ENCODE measurements at regions not wholly inside any gene's neighbourhood (a gene's known extent, or its start where the extent isn't known, plus 50 kb on each side); places are given as distances from the start of the nearest gene placed in this dataset.

DNA sequence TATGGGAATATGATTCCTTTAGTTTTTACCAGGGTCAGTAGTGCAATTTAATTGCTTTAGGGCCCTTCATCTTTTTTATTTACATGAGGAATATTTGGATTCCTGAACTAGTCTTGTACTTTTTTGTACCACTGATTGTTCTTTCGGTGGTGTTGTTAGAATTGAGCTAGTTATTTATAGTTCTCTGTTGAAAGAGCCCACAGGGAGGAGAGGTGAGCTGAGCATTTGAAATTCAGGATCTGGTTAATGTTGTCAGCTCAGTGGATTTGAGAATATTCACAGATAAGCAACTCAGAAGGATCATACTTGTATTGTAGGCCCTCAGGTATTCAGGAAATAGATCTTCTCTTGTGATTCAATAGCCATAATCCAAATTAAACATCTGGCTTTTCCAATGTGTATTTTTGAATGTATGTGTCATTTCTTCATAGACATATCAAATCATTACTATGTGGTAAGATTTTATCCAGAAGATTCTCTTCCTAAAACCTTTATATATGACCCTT is 613.2 kb downstream of the ISL1 start:
- Mint-ChIP-seq H3K36me3 (ENCODE audit: low read depth) (no peaks in the 10 kb centered on the region), H3K27me3 (no peaks in the 10 kb centered on the region), H3K4me3 (no peak overlapping the region), H3K27ac (no peak overlapping the region), H3K4me1 (ENCODE audit: low read depth) (no peaks in the 10 kb centered on the region), H3K9me3 (peaks cover 2% of the 10 kb centered on the region)
- ChIA-PET POLR2A (no interaction called here), CTCF (no interaction called here)
- Histone ChIP-seq H3K27ac (ENCODE audit: low read depth in 1 of 2, low read length in 2 of 2) (no peak overlapping the region), H3K9me3 (ENCODE audit: control insufficient read depth in 1 of 2, insufficient read depth in 1 of 2, low read length in 2 of 2) (peaks cover 0 to 10% of the 10 kb centered on the region in 2 experiments), H3K36me3 (ENCODE audit: insufficient read depth, low read length) (no peaks in the 10 kb centered on the region), H3K4me1 (ENCODE audit: insufficient read depth, low read length) (no peaks in the 10 kb centered on the region), H3K4me3 (ENCODE audit: low read length) (no peak overlapping the region), H3K27me3 (ENCODE audit: control insufficient read depth in 1 of 2, insufficient read depth in 2 of 2, low read length in 2 of 2) (no peaks in the 10 kb centered on the region)
- DNase-seq (no peak), ATAC-seq (ENCODE audit: poor library complexity) (no peak)
- intact Hi-C loops (cut with DNase I, micrococcal nuclease): no loop called here
- TF ChIP-seq CTCF (IDR thresholded peaks at IDR 0.05): no peak

- H3K4me1 ChIP-seq (ENCODE audit: insufficient read depth, low read length): no peaks in the 10 kb centered on the region
- no peak for ATAC-seq (ENCODE audit: poor library complexity)
- no peak for TF ChIP-seq CTCF (IDR thresholded peaks at IDR 0.05)
- no peaks in the 10 kb centered on the region for H3K36me3 ChIP-seq (ENCODE audit: insufficient read depth, low read length)
- H3K4me3 Mint-ChIP-seq: no peak overlapping the region
- no peak overlapping the region for H3K4me3 ChIP-seq (ENCODE audit: low read length)
- intact Hi-C loops (cut with DNase I, micrococcal nuclease): no loop called here
- no peaks in the 10 kb centered on the region for H3K27me3 ChIP-seq (ENCODE audit: control insufficient read depth in 1 of 2, insufficient read depth in 2 of 2, low read length in 2 of 2)
- no peaks in the 10 kb centered on the region for H3K4me1 Mint-ChIP-seq (ENCODE audit: low read depth)
- H3K27me3 Mint-ChIP-seq: no peaks in the 10 kb centered on the region
- POLR2A ChIA-PET: no interaction called here
- no peaks in the 10 kb centered on the region for H3K36me3 Mint-ChIP-seq (ENCODE audit: low read depth)
- no peak for DNase-seq
- no peak overlapping the region for H3K27ac Mint-ChIP-seq
- H3K9me3 ChIP-seq (ENCODE audit: control insufficient read depth in 1 of 2, insufficient read depth in 1 of 2, low read length in 2 of 2): peaks cover 0 to 10% of the 10 kb centered on the region in 2 experiments
- no peak overlapping the region for H3K27ac ChIP-seq (ENCODE audit: low read depth in 1 of 2, low read length in 2 of 2)
- peaks cover 2% of the 10 kb centered on the region for H3K9me3 Mint-ChIP-seq
- CTCF ChIA-PET: no interaction called here
Measured at GRCh38 chr5:51997500-51997899, 614.3 kb downstream of the ISL1 start.

- Histone ChIP-seq H3K4me1 (ENCODE audit: insufficient read depth, low read length) (no peaks in the 10 kb centered on the region), H3K27me3 (ENCODE audit: control insufficient read depth in 1 of 2, insufficient read depth in 2 of 2, low read length in 2 of 2) (no peaks in the 10 kb centered on the region), H3K4me3 (ENCODE audit: low read length) (no peak overlapping the region), H3K27ac (ENCODE audit: low read depth in 1 of 2, low read length in 2 of 2) (no peak overlapping the region), H3K36me3 (ENCODE audit: insufficient read depth, low read length) (no peaks in the 10 kb centered on the region), H3K9me3 (ENCODE audit: control insufficient read depth in 1 of 2, insufficient read depth in 1 of 2, low read length in 2 of 2) (peaks cover 0 to 10% of the 10 kb centered on the region in 2 experiments)
- intact Hi-C loops (cut with DNase I, micrococcal nuclease): no loop called here
- TF ChIP-seq CTCF (IDR thresholded peaks at IDR 0.05): no peak
- ChIA-PET POLR2A (no interaction called here), CTCF (no interaction called here)
- Mint-ChIP-seq H3K4me1 (ENCODE audit: low read depth) (no peaks in the 10 kb centered on the region), H3K4me3 (no peak overlapping the region), H3K27me3 (no peaks in the 10 kb centered on the region), H3K27ac (no peak overlapping the region), H3K36me3 (ENCODE audit: low read depth) (no peaks in the 10 kb centered on the region), H3K9me3 (peaks cover 2% of the 10 kb centered on the region)
- ATAC-seq (ENCODE audit: poor library complexity): no peak
- no peak for DNase-seq
Measured at GRCh38 chr5:51997949-51998348, 614.7 kb downstream of the ISL1 start.
